ENCODE measurements at regions not wholly inside any gene's neighbourhood (a gene's known extent, or its start where the extent isn't known, plus 50 kb on each side); places are given as distances from the start of the nearest gene placed in this dataset.

DNA sequence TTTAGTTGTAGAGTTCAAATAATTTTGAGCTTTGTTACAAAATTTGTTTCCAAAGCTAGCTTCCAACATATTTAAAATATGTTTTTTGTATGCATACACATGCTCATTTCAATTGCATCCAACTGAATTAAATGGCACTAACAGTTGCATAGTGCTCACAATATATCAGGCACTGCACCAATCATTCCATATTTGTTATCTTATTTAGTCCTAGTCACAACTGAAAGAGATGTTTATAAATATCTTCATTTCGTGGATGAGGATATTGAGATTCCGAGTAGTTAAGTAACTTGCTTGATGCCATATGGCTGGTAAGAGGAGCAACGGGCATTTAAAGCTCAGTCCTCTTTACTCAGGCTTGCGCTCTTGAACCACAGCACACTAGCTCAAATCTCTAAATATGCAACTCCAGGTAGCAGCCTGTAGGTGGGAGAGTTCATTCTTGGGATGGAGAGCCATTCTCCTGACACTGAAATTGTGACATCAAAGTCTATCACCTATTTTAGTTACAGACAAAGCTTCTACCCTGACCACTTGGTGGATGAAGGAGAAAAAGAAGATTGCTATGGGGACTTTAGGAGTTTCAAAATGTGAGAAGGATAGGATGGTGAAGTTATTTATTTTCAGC, 118.0 kb upstream of the CA10 start:
- Mint-ChIP-seq H3K36me3 (ENCODE audit: low read depth) (no peaks in the 10 kb centered on the region), H3K4me1 (0 out of 3 replicates have a peak, but pooled peaks cover 2% of the 10 kb centered on the region), H3K4me3 (no peak overlapping the region), H3K27ac (no peak overlapping the region), H3K9me3 (no peaks in the 10 kb centered on the region; the same call in 2 of the 3 replicates), H3K27me3 (ENCODE audit: insufficient read depth, low read depth, poor library complexity) (no peaks in the 10 kb centered on the region)
- Histone ChIP-seq H2AFZ (no peak overlapping the region), H3F3A (replicated peaks; ENCODE audit: low read depth) (no peaks in the 10 kb centered on the region), H3K36me3 (ENCODE audit: insufficient read depth) (no peaks in the 10 kb centered on the region), H3K4me1 (ENCODE audit: insufficient read depth) (no peaks in the 10 kb centered on the region), H3K79me2 (replicated peaks; ENCODE audit: insufficient read depth) (no peaks in the 10 kb centered on the region), H3K4me3 (no peak overlapping the region), H4K20me1 (replicated peaks; ENCODE audit: insufficient read depth) (no peaks in the 10 kb centered on the region), H3K9me2 (ENCODE audit: insufficient read depth) (no peaks in the 10 kb centered on the region), H3K27me3 (ENCODE audit: insufficient read depth) (no peaks in the 10 kb centered on the region), H3K4me2 (no peak overlapping the region), H3K27ac (ENCODE audit: low read depth) (no peak overlapping the region)
- TF ChIP-seq ETS1 (IDR thresholded peaks at IDR 0.05) = no peak
- no peak for TF ChIP-seq STAT1 (IDR thresholded peaks at IDR 0.05; ENCODE audit: unreplicated experiment)
- TF ChIP-seq ZNF114 (CRISPR knock-in tag; IDR thresholded peaks at IDR 0.05) = no peak
- no peak for TF ChIP-seq REST (IDR thresholded peaks at IDR 0.05; ENCODE audit: unreplicated experiment)
- TF ChIP-seq NANOG (IDR thresholded peaks at IDR 0.05; ENCODE audit: borderline replicate concordance) = no peak
- TF ChIP-seq, protein P1, sequence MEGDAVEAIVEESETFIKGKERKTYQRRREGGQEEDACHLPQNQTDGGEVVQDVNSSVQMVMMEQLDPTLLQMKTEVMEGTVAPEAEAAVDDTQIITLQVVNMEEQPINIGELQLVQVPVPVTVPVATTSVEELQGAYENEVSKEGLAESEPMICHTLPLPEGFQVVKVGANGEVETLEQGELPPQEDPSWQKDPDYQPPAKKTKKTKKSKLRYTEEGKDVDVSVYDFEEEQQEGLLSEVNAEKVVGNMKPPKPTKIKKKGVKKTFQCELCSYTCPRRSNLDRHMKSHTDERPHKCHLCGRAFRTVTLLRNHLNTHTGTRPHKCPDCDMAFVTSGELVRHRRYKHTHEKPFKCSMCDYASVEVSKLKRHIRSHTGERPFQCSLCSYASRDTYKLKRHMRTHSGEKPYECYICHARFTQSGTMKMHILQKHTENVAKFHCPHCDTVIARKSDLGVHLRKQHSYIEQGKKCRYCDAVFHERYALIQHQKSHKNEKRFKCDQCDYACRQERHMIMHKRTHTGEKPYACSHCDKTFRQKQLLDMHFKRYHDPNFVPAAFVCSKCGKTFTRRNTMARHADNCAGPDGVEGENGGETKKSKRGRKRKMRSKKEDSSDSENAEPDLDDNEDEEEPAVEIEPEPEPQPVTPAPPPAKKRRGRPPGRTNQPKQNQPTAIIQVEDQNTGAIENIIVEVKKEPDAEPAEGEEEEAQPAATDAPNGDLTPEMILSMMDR (conservative IDR thresholded peaks at IDR 0.05; ENCODE audit: low read depth in 2 of 2) = peak in 1 of 2 experiments; percentile 30; a peak in 3 of 4 replicates
- DNase-seq (ENCODE audit: low spot score) (peak; percentile 23), ATAC-seq (peak; percentile 51)

DNA sequence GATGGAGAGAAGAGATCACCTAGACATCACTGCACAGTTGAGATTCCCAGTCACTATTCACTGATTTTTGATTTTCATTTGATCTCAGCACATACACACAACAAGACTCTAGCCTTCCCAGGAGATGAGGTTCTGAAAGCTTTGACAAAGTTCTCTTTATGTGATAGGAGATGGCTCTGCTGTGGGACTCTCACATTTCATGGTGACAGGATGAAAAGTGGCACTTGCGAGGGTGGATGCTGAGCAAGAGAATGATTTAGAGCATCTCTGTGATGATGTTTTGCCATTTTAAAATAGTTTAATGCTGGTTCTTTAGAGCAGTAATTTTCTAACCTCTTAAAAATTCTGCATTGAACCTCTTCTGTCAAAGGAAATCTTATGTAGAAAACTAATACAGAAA, 113.3 kb upstream of the CA10 start:
- Mint-ChIP-seq H3K4me3 (no peak overlapping the region), H3K36me3 (ENCODE audit: low read depth) (no peaks in the 10 kb centered on the region), H3K27me3 (ENCODE audit: insufficient read depth, low read depth, poor library complexity) (peaks cover 2% of the 10 kb centered on the region), H3K9me3 (peaks cover 3% of the 10 kb centered on the region; the same call in 1 of the 3 replicates), H3K27ac (no peak overlapping the region), H3K4me1 (no peaks in the 10 kb centered on the region)
- DNase-seq (ENCODE audit: low spot score) = no peak
- no peaks in the 10 kb centered on the region for H3K79me2 ChIP-seq (replicated peaks; ENCODE audit: insufficient read depth)
- no peak overlapping the region for H3K4me2 ChIP-seq
- no peak overlapping the region for H2AFZ ChIP-seq
- H3K9me2 ChIP-seq (ENCODE audit: insufficient read depth) = no peaks in the 10 kb centered on the region
- H3K36me3 ChIP-seq (ENCODE audit: insufficient read depth) = no peaks in the 10 kb centered on the region
- TF ChIP-seq EZH2 (IDR thresholded peaks at IDR 0.05; ENCODE audit: low read depth, unreplicated experiment) = no peak
- TF ChIP-seq, protein P1 (conservative IDR thresholded peaks at IDR 0.05; ENCODE audit: low read depth in 2 of 2) = no peak
- ATAC-seq = no peak
- no peaks in the 10 kb centered on the region for H3K4me1 ChIP-seq (ENCODE audit: insufficient read depth)
- H3K27ac ChIP-seq (ENCODE audit: low read depth) = no peak overlapping the region
- no peak overlapping the region for H3K4me3 ChIP-seq
- no peaks in the 10 kb centered on the region for H3F3A ChIP-seq (replicated peaks; ENCODE audit: low read depth)
- H3K27me3 ChIP-seq (ENCODE audit: insufficient read depth) = no peaks in the 10 kb centered on the region
- H4K20me1 ChIP-seq (replicated peaks; ENCODE audit: insufficient read depth) = no peaks in the 10 kb centered on the region

All from GM23338 (cell line).